HCT116 (cell line): ENCODE measurements at regions not wholly inside any gene's neighbourhood (a gene's known extent, or its start where the extent isn't known, plus 50 kb on each side); places are given as distances from the start of the nearest gene placed in this dataset.

ENCODE experiments used
- ATAC-seq: fragments of 200-7000 bp; cut with Tn5 transposase; 2 replicates; pipeline ENCODE4 v1.9.1; 2020; ENCODE audit warnings: mild to moderate bottlenecking, moderate library complexity
- BruUV-seq: library from RNA; stranded (reverse); fragments of 400-500 nt; replicated peaks from 2 replicates; lab custom pipeline; 2021; lab: Mats Ljungman, UMichigan
- CTCF ChIA-PET: fragments of 300-600 bp; sonication (Branson Sonifier 250); formaldehyde crosslinking; loops from one replicate; lab custom pipeline; 2021; ENCODE audit warnings: antibody characterized with exemption; lab: Charles Lee
- POLR2A ChIA-PET: fragments of 300-600, 350-600 bp; sonication (Branson Sonifier 250); formaldehyde crosslinking; loops from one replicate; lab custom pipeline; 2021; ENCODE audit warnings: antibody characterized with exemption; lab: Charles Lee
- RAD21 ChIA-PET, 2 experiments: fragments of 300-600 bp; sonication (Branson Sonifier 250); formaldehyde crosslinking; loops; one replicate each; lab custom pipeline; 2023; ENCODE audit warnings: low total read pairs in 2 of 2; ENCODE audit not compliant: uncharacterized antibody in 2 of 2, unreplicated experiment in 2 of 2, low non-redundant PET in 1 of 2; lab: Charles Lee
- DNase-seq: peaks from one replicate; pipeline ENCODE4 v3.0.0-alpha.2; 2010; ENCODE audit warnings: low read depth, low spot score
- H2AFZ ChIP-seq: fragments of 200-600 bp; shearing (Covaris generic), sonication (generic); 2 replicates; pipeline ENCODE4 v1.6.1; 2017; ENCODE audit warnings: low read depth, mixed run types, mixed read lengths, antibody characterized with exemption, low read length; ENCODE audit not compliant: poor library complexity, severe bottlenecking
- H3K27ac ChIP-seq: 2 replicates; pipeline ENCODE4 v1.5.1; 2012; ENCODE audit warnings: low read depth, low read length
- H3K27me3 ChIP-seq: fragments of 200-600 bp; sonication (generic); 2 replicates; pipeline ENCODE4 v1.6.1; 2016; ENCODE audit warnings: mixed run types, low read length, mixed read lengths; ENCODE audit not compliant: insufficient read depth
- H3K36me3 ChIP-seq, 2 experiments: fragments of 200-500 bp in 1 of 2; fragments of 200-600 bp in 1 of 2; sonication (Bioruptor generic) in 1 of 2; sonication (generic) in 1 of 2; 2 replicates each; pipeline versions ENCODE4 v1.5.1 to v1.6.1; 2014 to 2016; ENCODE audit warnings: low read length in 2 of 2, inconsistent platforms in 1 of 2, mixed read lengths in 1 of 2, mixed run types in 1 of 2; ENCODE audit not compliant: insufficient read depth in 2 of 2, control insufficient read depth in 1 of 2
- H3K4me1 ChIP-seq, 2 experiments: fragments of 200-600 bp in 1 of 2; sonication (generic) in 1 of 2; 2 replicates each; pipeline versions ENCODE4 v1.5.1 to v1.6.1; 2012 to 2017; ENCODE audit warnings: low read length in 2 of 2, inconsistent platforms in 1 of 2, mild to moderate bottlenecking in 1 of 2, mixed read lengths in 1 of 2, mixed run types in 1 of 2, moderate library complexity in 1 of 2; ENCODE audit not compliant: insufficient read depth in 2 of 2, control insufficient read depth in 1 of 2
- H3K4me2 ChIP-seq: fragments of 200-600 bp; sonication (generic); 2 replicates; pipeline ENCODE4 v1.6.1; 2017; ENCODE audit warnings: mixed run types, low read length, mixed read lengths
- H3K4me3 ChIP-seq, 2 experiments: fragments of 200-600 bp in 1 of 2; sonication (generic) in 1 of 2; replicated peaks in 1 of 2; 2 replicates each; pipeline ENCODE4 v1.5.1; 2011 to 2016; ENCODE audit warnings: low read length in 2 of 2, control low read depth in 1 of 2, low read depth in 1 of 2, mild to moderate bottlenecking in 1 of 2, mixed read lengths in 1 of 2, mixed run types in 1 of 2
- H3K79me2 ChIP-seq: fragments of 200-600 bp; sonication (generic); 2 replicates; pipeline ENCODE4 v1.6.1; 2017; ENCODE audit warnings: mild to moderate bottlenecking, mixed run types, low read length, moderate library complexity, mixed read lengths; ENCODE audit not compliant: insufficient read depth
- H3K9ac ChIP-seq: fragments of 200-600 bp; sonication (generic); 2 replicates; pipeline ENCODE4 v1.6.1; 2016; ENCODE audit warnings: low read length, mixed read lengths
- H3K9me2 ChIP-seq: fragments of 200-600 bp; sonication (generic), shearing (Covaris generic); 2 replicates; pipeline ENCODE4 v1.6.1; 2017; ENCODE audit warnings: mixed run types, mild to moderate bottlenecking, moderate library complexity; ENCODE audit not compliant: insufficient read depth
- H3K9me3 ChIP-seq, 2 experiments: fragments of 200-500 bp in 1 of 2; fragments of 200-600 bp in 1 of 2; sonication (Bioruptor generic) in 1 of 2; sonication (generic) in 1 of 2; 2 replicates each; pipeline ENCODE4 v1.6.1; 2014 to 2017; ENCODE audit warnings: low read length in 2 of 2, mixed read lengths in 2 of 2, inconsistent platforms in 1 of 2, low read depth in 1 of 2, mild to moderate bottlenecking in 1 of 2, mixed run types in 1 of 2, moderate library complexity in 1 of 2; ENCODE audit not compliant: control insufficient read depth in 1 of 2, insufficient read depth in 1 of 2
- H4K20me1 ChIP-seq: fragments of 200-600 bp; sonication (generic), shearing (Covaris generic); 2 replicates; pipeline ENCODE4 v1.6.1; 2017; ENCODE audit warnings: mixed run types, mild to moderate bottlenecking, moderate library complexity; ENCODE audit not compliant: insufficient read depth
- CBX3 ChIP-seq: IDR thresholded peaks from 2 replicates; pipeline ENCODE4 v1.6.1; 2012; ENCODE audit warnings: low read depth
- CEBPB ChIP-seq: IDR thresholded peaks from 2 replicates; pipeline ENCODE4 v1.6.1; 2012; ENCODE audit warnings: low read depth
- CTCF ChIP-seq, 3 experiments: fragments of 200-600 bp in 1 of 3; sonication (generic) in 1 of 3; IDR thresholded peaks in 2 of 3; conservative IDR thresholded peaks in 1 of 3; 2 replicates each; pipeline ENCODE4 v1.5.1; 2012 to 2017; ENCODE audit warnings: low read depth in 2 of 3, low read length in 2 of 3, antibody characterized with exemption in 1 of 3, borderline replicate concordance in 1 of 3, control low read depth in 1 of 3, mild to moderate bottlenecking in 1 of 3, mixed read lengths in 1 of 3, mixed run types in 1 of 3, moderate library complexity in 1 of 3; ENCODE audit not compliant: insufficient read depth in 1 of 3
- EGR1 ChIP-seq: IDR thresholded peaks from 2 replicates; pipeline ENCODE4 v1.6.1; 2012; ENCODE audit warnings: low read depth
- ELF1 ChIP-seq: IDR thresholded peaks from 2 replicates; pipeline ENCODE4 v1.6.1; 2012; ENCODE audit warnings: low read depth, borderline replicate concordance
- EZH2 ChIP-seq: fragments of 200-600 bp; sonication (generic); IDR thresholded peaks from 2 replicates; pipeline ENCODE4 v1.6.1; 2017; ENCODE audit warnings: antibody characterized with exemption, mixed run types
- EZH2phosphoT487 ChIP-seq: fragments of 200-600 bp; IDR thresholded peaks from 2 replicates; pipeline ENCODE4 v1.6.1; 2018; ENCODE audit warnings: antibody characterized with exemption, borderline replicate concordance
- FOSL1 ChIP-seq: IDR thresholded peaks from 2 replicates; pipeline ENCODE4 v1.6.1; 2012; ENCODE audit warnings: low read depth
- JUND ChIP-seq: IDR thresholded peaks from 2 replicates; pipeline ENCODE4 v1.6.1; 2012
- POLR2A ChIP-seq: IDR thresholded peaks from 2 replicates; pipeline ENCODE4 v1.7.0; 2011; ENCODE audit warnings: borderline replicate concordance; ENCODE audit not compliant: insufficient read depth, insufficient read length; ENCODE audit errors: extremely low read depth
- POLR2AphosphoS5 ChIP-seq: IDR thresholded peaks from 2 replicates; pipeline ENCODE4 v1.6.1; 2011; ENCODE audit warnings: mild to moderate bottlenecking, low read depth, low read length, moderate library complexity
- RAD21 ChIP-seq: IDR thresholded peaks from 2 replicates; pipeline ENCODE4 v1.6.1; 2012; ENCODE audit warnings: low read depth, mild to moderate bottlenecking
- SP1 ChIP-seq: IDR thresholded peaks from 2 replicates; pipeline ENCODE4 v1.6.1; 2012; ENCODE audit warnings: low read depth
- TCF7L2 ChIP-seq: IDR thresholded peaks from 2 replicates; pipeline ENCODE4 v1.7.0; 2011; ENCODE audit warnings: borderline replicate concordance, inconsistent platforms; ENCODE audit not compliant: insufficient read depth, insufficient read length; ENCODE audit errors: extremely low read depth
- YY1 ChIP-seq: IDR thresholded peaks from 2 replicates; pipeline ENCODE4 v1.6.1; 2011; ENCODE audit warnings: low read length, low read depth, moderate library complexity, mild to moderate bottlenecking; ENCODE audit not compliant: insufficient replicate concordance; ENCODE audit errors: extremely low read depth
- ZFX ChIP-seq: fragments of 450-650 bp; IDR thresholded peaks from 2 replicates; pipeline ENCODE4 v1.6.1; 2017
- ZNF274 ChIP-seq: fragments of 200-500 bp; sonication (Bioruptor generic); IDR thresholded peaks from 2 replicates; pipeline ENCODE4 v1.6.1; 2014; ENCODE audit warnings: mild to moderate bottlenecking, low read depth, low read length, inconsistent platforms
- intact Hi-C: fragments of 100-400 bp; cut with micrococcal nuclease; formaldehyde crosslinking; loops from 2 replicates; pipeline ENCODE4 v1.10.0; 2022
- TF ChIP-seq, protein P1 (sequence below): IDR thresholded peaks from 2 replicates; pipeline ENCODE4 v1.6.1; 2012
- TF ChIP-seq, protein P2 (sequence below): IDR thresholded peaks from 2 replicates; pipeline ENCODE4 v1.6.1; 2012; ENCODE audit warnings: low read depth
- TF ChIP-seq, protein P3 (sequence below): IDR thresholded peaks from 2 replicates; pipeline ENCODE4 v1.6.1; 2011; ENCODE audit warnings: mild to moderate bottlenecking, low read length, moderate library complexity; ENCODE audit not compliant: insufficient replicate concordance; ENCODE audit errors: extremely low read depth

- H3K4me1 ChIP-seq = no peaks in the 10 kb centered on the region
- no peak overlapping the region for H3K4me2 ChIP-seq
- no peaks in the 10 kb centered on the region for H3K27me3 ChIP-seq
- no peaks in the 10 kb centered on the region for H3K36me3 ChIP-seq
- DNase-seq (no peak), ATAC-seq (no peak)
- BruUV-seq = no TSS peak
- TF ChIP-seq FOSL1 (no peak), POLR2A (no peak), CEBPB (no peak), ELF1 (no peak), CTCF (IDR thresholded peaks at IDR 0.05 in 2 of 3, conservative IDR thresholded peaks at IDR 0.05 in 1 of 3; ENCODE audit: borderline replicate concordance in 1 of 3, insufficient read depth in 1 of 3, low read depth in 2 of 3, low read length in 2 of 3) (no peak), YY1 (no peak), POLR2AphosphoS5 (no peak), EZH2phosphoT487 (no peak), RAD21 (no peak), CBX3 (no peak), TCF7L2 (no peak), ZFX (no peak), EZH2 (no peak), EGR1 (no peak), SP1 (no peak), ZNF274 (no peak), JUND (no peak)
- TF ChIP-seq, protein P1, sequence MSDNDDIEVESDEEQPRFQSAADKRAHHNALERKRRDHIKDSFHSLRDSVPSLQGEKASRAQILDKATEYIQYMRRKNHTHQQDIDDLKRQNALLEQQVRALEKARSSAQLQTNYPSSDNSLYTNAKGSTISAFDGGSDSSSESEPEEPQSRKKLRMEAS = no peak
- TF ChIP-seq, protein P2, sequence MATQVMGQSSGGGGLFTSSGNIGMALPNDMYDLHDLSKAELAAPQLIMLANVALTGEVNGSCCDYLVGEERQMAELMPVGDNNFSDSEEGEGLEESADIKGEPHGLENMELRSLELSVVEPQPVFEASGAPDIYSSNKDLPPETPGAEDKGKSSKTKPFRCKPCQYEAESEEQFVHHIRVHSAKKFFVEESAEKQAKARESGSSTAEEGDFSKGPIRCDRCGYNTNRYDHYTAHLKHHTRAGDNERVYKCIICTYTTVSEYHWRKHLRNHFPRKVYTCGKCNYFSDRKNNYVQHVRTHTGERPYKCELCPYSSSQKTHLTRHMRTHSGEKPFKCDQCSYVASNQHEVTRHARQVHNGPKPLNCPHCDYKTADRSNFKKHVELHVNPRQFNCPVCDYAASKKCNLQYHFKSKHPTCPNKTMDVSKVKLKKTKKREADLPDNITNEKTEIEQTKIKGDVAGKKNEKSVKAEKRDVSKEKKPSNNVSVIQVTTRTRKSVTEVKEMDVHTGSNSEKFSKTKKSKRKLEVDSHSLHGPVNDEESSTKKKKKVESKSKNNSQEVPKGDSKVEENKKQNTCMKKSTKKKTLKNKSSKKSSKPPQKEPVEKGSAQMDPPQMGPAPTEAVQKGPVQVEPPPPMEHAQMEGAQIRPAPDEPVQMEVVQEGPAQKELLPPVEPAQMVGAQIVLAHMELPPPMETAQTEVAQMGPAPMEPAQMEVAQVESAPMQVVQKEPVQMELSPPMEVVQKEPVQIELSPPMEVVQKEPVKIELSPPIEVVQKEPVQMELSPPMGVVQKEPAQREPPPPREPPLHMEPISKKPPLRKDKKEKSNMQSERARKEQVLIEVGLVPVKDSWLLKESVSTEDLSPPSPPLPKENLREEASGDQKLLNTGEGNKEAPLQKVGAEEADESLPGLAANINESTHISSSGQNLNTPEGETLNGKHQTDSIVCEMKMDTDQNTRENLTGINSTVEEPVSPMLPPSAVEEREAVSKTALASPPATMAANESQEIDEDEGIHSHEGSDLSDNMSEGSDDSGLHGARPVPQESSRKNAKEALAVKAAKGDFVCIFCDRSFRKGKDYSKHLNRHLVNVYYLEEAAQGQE = no peak
- TF ChIP-seq, protein P3, sequence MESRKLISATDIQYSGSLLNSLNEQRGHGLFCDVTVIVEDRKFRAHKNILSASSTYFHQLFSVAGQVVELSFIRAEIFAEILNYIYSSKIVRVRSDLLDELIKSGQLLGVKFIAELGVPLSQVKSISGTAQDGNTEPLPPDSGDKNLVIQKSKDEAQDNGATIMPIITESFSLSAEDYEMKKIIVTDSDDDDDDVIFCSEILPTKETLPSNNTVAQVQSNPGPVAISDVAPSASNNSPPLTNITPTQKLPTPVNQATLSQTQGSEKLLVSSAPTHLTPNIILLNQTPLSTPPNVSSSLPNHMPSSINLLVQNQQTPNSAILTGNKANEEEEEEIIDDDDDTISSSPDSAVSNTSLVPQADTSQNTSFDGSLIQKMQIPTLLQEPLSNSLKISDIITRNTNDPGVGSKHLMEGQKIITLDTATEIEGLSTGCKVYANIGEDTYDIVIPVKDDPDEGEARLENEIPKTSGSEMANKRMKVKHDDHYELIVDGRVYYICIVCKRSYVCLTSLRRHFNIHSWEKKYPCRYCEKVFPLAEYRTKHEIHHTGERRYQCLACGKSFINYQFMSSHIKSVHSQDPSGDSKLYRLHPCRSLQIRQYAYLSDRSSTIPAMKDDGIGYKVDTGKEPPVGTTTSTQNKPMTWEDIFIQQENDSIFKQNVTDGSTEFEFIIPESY = no peak
- no peaks in the 10 kb centered on the region for H3K79me2 ChIP-seq
- H3K9ac ChIP-seq = no peak overlapping the region
- ChIA-PET CTCF (no interaction called here), POLR2A (no interaction called here), RAD21 (no interaction called here)
- no peak overlapping the region for H2AFZ ChIP-seq
- H3K4me3 ChIP-seq = no peak overlapping the region
- H3K9me3 ChIP-seq = no peaks in the 10 kb centered on the region
- intact Hi-C loops = no loop called here
- H3K9me2 ChIP-seq = no peaks in the 10 kb centered on the region
- no peaks in the 10 kb centered on the region for H4K20me1 ChIP-seq
- no peak overlapping the region for H3K27ac ChIP-seq
Measured at GRCh38 chr1:147826259-147826658, 65.9 kb upstream of the GJA5 start.
